HG03469 (cell line): ENCODE measurements at regions not wholly inside any gene's neighbourhood (a gene's known extent, or its start where the extent isn't known, plus 50 kb on each side); places are given as distances from the start of the nearest gene placed in this dataset.
"Not testable (repeated sequence)": the region's sequence is repeated elsewhere in the genome, so short reads cannot be mapped to it uniquely, and the experiment has no call there.

Experiments
- ATAC-seq: cut with Tn5 transposase; IDR thresholded peaks from one replicate; pipeline ENCODE4 v1.9.1; 2021; ENCODE audit warnings: mild to moderate bottlenecking, moderate library complexity, moderate number of reproducible peaks; ENCODE audit not compliant: unreplicated experiment

GRCh38 chr11:36777311-36777710, 179.3 kb upstream of the RAG2 start:
- ATAC-seq: no peak

GRCh38 chr11:36775756-36776155, 177.7 kb upstream of the RAG2 start:
- ATAC-seq: no peak

DNA sequence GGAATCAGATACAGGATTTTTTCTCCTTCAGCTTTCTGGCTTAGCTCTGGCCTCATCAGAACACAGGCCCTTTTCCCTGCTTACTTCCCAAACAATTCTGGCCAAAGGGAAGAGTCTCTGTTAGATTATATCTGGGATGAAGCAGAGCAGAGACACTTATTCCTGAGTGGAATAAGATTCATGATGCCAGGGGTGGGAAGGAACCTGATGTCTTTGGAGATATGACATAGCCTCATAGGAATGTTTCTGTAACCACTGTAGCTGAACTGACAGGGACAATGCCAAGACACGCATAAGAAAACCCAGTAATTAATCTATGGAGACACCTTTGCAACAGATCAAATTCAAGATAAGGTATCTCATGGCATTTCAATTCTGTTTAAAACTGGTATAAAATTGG, 177.1 kb upstream of the RAG2 start:
- no peak for ATAC-seq

DNA sequence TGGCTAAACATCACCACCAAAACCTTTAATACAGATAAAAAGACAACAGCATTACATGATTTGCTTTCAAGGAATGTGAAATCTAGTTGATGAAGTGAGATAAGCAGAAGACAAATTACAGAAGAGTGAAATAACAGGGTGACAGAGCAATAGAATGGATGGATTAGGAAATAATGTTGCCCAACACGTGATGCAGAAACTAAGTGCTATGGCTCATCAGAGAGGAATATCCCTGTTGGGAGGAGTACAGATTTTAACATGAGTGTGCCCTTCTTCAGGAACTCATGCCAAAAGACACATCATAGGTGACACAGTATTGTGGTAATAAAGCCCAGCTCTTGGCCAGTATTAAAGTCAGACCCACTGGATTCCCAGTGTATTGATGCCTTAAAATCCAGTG, 176.6 kb upstream of the RAG2 start:
- no peak for ATAC-seq

GRCh38 chr11:36763187-36763586, 165.2 kb upstream of the RAG2 start:
- ATAC-seq: peak; percentile 50

DNA sequence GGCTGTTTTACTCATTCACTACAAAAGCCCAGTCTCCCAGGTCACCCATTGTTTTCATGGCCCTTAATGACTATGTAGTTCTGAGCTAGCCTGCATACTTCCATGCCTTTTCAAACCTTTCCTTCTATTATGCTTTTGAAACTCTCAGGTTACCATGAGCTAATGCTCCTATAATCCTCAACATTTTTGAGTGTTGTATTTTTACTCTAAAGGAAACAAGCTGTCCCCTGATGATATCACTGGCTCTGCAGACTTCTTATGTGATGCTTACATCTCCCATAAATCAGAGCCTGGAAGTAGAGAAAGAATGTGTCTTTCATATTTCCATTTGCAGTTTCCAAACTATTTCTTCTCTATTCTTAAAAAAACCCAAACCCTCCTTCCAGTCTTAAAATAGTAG, 159.0 kb upstream of the RAG2 start:
- ATAC-seq: no peak

- no peak for ATAC-seq
These were observed 155.9 kb upstream of the RAG2 start for GRCh38 chr11:36753960-36754359.

DNA sequence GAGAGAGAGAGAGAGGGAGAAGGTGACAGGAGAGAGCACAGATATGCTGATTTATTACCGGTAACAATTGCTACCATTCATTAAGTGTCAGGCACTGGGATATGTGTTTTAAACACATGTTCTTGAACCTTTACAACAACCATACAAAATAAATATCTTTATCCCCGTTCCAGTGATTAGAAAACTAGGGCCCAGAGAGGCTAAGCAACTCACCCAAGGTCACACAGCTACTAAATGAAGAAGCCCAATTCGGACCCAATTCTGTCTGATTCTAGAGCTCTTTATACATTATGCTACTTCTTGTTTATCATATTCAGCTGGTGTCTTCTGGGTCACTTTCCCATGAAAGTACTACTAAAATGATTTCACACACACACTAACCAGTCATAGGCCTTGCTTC, 154.0 kb upstream of the RAG2 start:
- ATAC-seq: no peak

- no peak for ATAC-seq
These were observed 153.3 kb upstream of the RAG2 start for GRCh38 chr11:36751335-36751781.

GRCh38 chr11:36750349-36750748, 152.3 kb upstream of the RAG2 start:
- ATAC-seq: no peak

DNA sequence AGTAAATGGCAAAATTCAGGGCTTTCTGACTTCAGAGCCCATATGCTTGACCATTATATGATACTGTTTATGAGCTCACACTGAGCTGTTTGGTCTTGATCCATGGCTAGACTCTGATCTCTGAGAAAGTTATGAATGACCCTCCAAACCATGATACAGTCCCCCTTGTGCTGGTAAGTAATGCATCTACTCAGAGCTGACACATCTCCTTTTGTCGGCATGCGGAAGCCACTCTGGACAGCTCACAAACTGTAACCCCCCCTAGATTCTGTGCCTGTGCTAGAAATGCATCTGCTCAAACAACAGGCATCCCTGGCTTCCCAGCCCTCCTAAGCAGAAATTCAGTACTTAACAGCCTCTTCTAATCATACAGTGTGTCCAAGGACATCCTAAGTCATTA, 150.8 kb upstream of the RAG2 start:
- no peak for ATAC-seq

GRCh38 chr11:36746886-36747710, 149.1 kb upstream of the RAG2 start:
- peak; percentile 79 for ATAC-seq

- ATAC-seq: no peak
These were observed 146.5 kb upstream of the RAG2 start for GRCh38 chr11:36744375-36745168.

- ATAC-seq: peak; percentile 64
These were observed 145.0 kb upstream of the RAG2 start for GRCh38 chr11:36743039-36743438.

GRCh38 chr11:36741515-36741914, 143.5 kb upstream of the RAG2 start:
- ATAC-seq: no peak

GRCh38 chr11:36738292-36738861, 140.3 kb upstream of the RAG2 start:
- peak; percentile 28 for ATAC-seq

- no peak for ATAC-seq
These were observed 138.1 kb upstream of the RAG2 start for GRCh38 chr11:36736103-36736502.

DNA sequence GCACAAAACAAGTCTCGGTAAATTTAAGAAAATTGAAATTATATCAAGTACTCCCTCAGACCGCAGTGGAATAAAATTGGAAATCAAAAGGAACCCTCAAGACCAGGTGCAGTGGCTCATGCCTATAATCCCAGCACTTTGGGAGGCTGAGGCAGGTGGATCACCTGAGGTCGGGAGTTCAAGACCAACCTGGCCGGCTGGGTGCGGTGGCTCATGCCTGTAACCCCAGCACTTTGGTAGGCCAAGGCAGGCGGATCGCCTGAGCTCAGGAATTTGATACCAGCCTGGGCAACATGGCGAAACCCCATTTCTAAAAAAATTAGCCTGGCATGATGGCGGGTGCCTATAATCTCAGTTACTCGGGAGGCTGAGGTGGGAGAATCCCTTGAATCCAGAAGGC, 135.7 kb upstream of the RAG2 start:
- not testable (repeated sequence) for ATAC-seq

DNA sequence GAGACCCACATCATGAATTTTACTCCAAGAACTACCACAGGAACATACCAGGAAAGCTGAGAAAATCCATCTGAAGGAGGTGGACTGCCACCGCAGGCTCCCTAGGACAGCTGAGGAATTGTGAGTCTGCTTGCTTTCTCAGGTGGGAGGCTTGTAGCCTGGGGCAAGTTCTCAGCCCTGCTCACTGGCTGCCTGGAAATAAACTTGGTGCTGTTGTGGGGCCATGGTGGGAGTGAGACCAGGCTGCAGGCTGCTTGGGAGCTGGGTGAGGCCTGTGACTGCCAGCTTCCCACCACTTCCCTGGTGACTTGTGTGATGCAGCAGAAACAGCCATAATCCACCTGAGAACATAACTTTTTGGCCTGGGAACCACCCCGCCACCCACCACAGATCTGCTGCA, 132.7 kb upstream of the RAG2 start:
- ATAC-seq: no peak

GRCh38 chr11:36729825-36730224, 131.8 kb upstream of the RAG2 start:
- ATAC-seq: no peak

- ATAC-seq: no peak
These were observed 128.4 kb upstream of the RAG2 start for GRCh38 chr11:36726420-36726819.
